ENCODE measurements at regions not wholly inside any gene's neighbourhood (a gene's known extent, or its start where the extent isn't known, plus 50 kb on each side); places are given as distances from the start of the nearest gene placed in this dataset.
A peak's percentile ranks its signal among the peaks of the same experiment; 100 is the strongest.

GRCh38 chr4:156238171-156238570, 284.5 kb upstream of the CTSO start:
- intact Hi-C loops (cut with micrococcal nuclease; ENCODE audit: unreplicated experiment): no loop called here

DNA sequence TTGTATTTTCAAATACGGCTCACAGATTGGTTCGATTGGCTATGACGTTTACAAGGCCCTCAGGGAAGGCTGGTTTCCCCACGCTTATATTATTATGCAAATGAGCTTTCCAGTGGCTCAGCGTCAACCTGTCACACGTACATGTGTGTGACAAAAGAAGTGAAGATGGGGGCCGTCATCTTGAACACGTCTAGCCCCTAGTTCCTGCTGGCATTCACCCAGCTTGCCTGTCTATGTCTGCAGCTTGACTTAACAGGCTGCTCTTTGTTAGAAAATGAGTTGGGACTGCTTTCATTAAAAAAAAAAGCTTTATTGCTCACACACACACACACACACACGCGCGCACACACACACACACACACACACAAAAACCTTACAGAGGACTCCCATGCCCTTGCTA, 283.6 kb upstream of the CTSO start:
- Histone ChIP-seq H3K36me3 (ENCODE audit: low read depth) (no peaks in the 10 kb centered on the region), H3K4me3 (no peak overlapping the region), H3K27me3 (ENCODE audit: insufficient read depth, low read depth) (no peaks in the 10 kb centered on the region), H3K9me3 (ENCODE audit: insufficient read depth, low read depth) (no peaks in the 10 kb centered on the region), H2AFZ (no peak overlapping the region), H3K79me2 (ENCODE audit: low read depth) (no peaks in the 10 kb centered on the region), H3F3A (ENCODE audit: insufficient read depth, low read depth) (no peaks in the 10 kb centered on the region), H3K9me2 (ENCODE audit: insufficient read depth) (no peaks in the 10 kb centered on the region), H4K20me1 (ENCODE audit: insufficient read depth) (no peaks in the 10 kb centered on the region), H3K4me2 (no peak overlapping the region), H3K4me1 (replicated peaks; ENCODE audit: insufficient read depth) (no peaks in the 10 kb centered on the region), H3K27ac (no peak overlapping the region)
- ChIA-PET POLR2A (ENCODE audit: unreplicated experiment) (no interaction called here), CTCF (no interaction called here)
- intact Hi-C loops (cut with micrococcal nuclease; ENCODE audit: unreplicated experiment): no loop called here
- TF ChIP-seq EZH2 (IDR thresholded peaks at IDR 0.05; ENCODE audit: low read depth) (no peak), CTCF (conservative IDR thresholded peaks at IDR 0.05) (no peak)
- no peak for DNase-seq
- BruUV-seq (replicated peaks): no TSS peak

More at GRCh38 chr4:156238171-156238570, 284.5 kb upstream of the CTSO start:
- Histone ChIP-seq H2AFZ (no peak overlapping the region), H3K9me3 (ENCODE audit: insufficient read depth, low read depth) (no peaks in the 10 kb centered on the region), H3K36me3 (ENCODE audit: low read depth) (no peaks in the 10 kb centered on the region), H3F3A (ENCODE audit: insufficient read depth, low read depth) (no peaks in the 10 kb centered on the region), H3K4me2 (no peak overlapping the region), H3K79me2 (ENCODE audit: low read depth) (no peaks in the 10 kb centered on the region), H4K20me1 (ENCODE audit: insufficient read depth) (no peaks in the 10 kb centered on the region), H3K4me1 (replicated peaks; ENCODE audit: insufficient read depth) (no peaks in the 10 kb centered on the region), H3K9me2 (ENCODE audit: insufficient read depth) (no peaks in the 10 kb centered on the region), H3K27ac (no peak overlapping the region), H3K4me3 (no peak overlapping the region), H3K27me3 (ENCODE audit: insufficient read depth, low read depth) (no peaks in the 10 kb centered on the region)
- TF ChIP-seq CTCF (conservative IDR thresholded peaks at IDR 0.05) (no peak), EZH2 (IDR thresholded peaks at IDR 0.05; ENCODE audit: low read depth) (no peak)
- no TSS peak for BruUV-seq (replicated peaks)
- DNase-seq: peak in 1 of 2 experiments; percentile 13
- ChIA-PET CTCF (no interaction called here), POLR2A (ENCODE audit: unreplicated experiment) (no interaction called here)

- no peaks in the 10 kb centered on the region for H3F3A ChIP-seq (ENCODE audit: insufficient read depth, low read depth)
- H3K36me3 ChIP-seq (ENCODE audit: low read depth): no peaks in the 10 kb centered on the region
- POLR2A ChIA-PET (ENCODE audit: unreplicated experiment): no interaction called here
- intact Hi-C loops (cut with micrococcal nuclease; ENCODE audit: unreplicated experiment): no loop called here
- no peak for DNase-seq
- H3K4me1 ChIP-seq (replicated peaks; ENCODE audit: insufficient read depth): no peaks in the 10 kb centered on the region
- no peak for TF ChIP-seq CTCF (conservative IDR thresholded peaks at IDR 0.05)
- no peak for TF ChIP-seq EZH2 (IDR thresholded peaks at IDR 0.05; ENCODE audit: low read depth)
- no peak overlapping the region for H3K4me3 ChIP-seq
- CTCF ChIA-PET: no interaction called here
- H3K9me2 ChIP-seq (ENCODE audit: insufficient read depth): no peaks in the 10 kb centered on the region
- no peaks in the 10 kb centered on the region for H3K79me2 ChIP-seq (ENCODE audit: low read depth)
- H3K27me3 ChIP-seq (ENCODE audit: insufficient read depth, low read depth): no peaks in the 10 kb centered on the region
- H3K27ac ChIP-seq: no peak overlapping the region
- H2AFZ ChIP-seq: no peak overlapping the region
- no peaks in the 10 kb centered on the region for H3K9me3 ChIP-seq (ENCODE audit: insufficient read depth, low read depth)
- H3K4me2 ChIP-seq: no peak overlapping the region
- no TSS peak for BruUV-seq (replicated peaks)
- H4K20me1 ChIP-seq (ENCODE audit: insufficient read depth): no peaks in the 10 kb centered on the region
These were observed 276.5 kb upstream of the CTSO start for GRCh38 chr4:156230176-156230575.
